GM23248 (cell line): ENCODE measurements at regions not wholly inside any gene's neighbourhood (a gene's known extent, or its start where the extent isn't known, plus 50 kb on each side); places are given as distances from the start of the nearest gene placed in this dataset.

ENCODE experiments used
- DNase-seq: peaks from one replicate; pipeline ENCODE4 v3.0.0-alpha.2; 2015
- H2AFZ ChIP-seq: fragments of 200-600 bp; sonication (generic); 2 replicates; pipeline ENCODE4 v1.6.1; 2016; ENCODE audit warnings: antibody characterized with exemption
- H3F3A ChIP-seq: fragments of 200-600 bp; sonication (generic); 2 replicates; pipeline ENCODE4 v1.6.1; 2016; ENCODE audit warnings: mild to moderate bottlenecking, antibody characterized with exemption, mixed run types; ENCODE audit not compliant: insufficient read depth
- H3K27ac ChIP-seq: fragments of 200-600 bp; sonication (generic); 2 replicates; pipeline ENCODE4 v1.5.1; 2016; ENCODE audit warnings: mild to moderate bottlenecking
- H3K27me3 ChIP-seq: fragments of 200-600 bp; sonication (generic); replicated peaks from 2 replicates; pipeline ENCODE4 v1.6.1; 2016; ENCODE audit warnings: mild to moderate bottlenecking; ENCODE audit not compliant: insufficient read depth
- H3K36me3 ChIP-seq: fragments of 200-600 bp; sonication (generic); 2 replicates; pipeline ENCODE4 v1.6.1; 2016; ENCODE audit warnings: low read depth, mild to moderate bottlenecking
- H3K4me1 ChIP-seq: fragments of 200-600 bp; sonication (generic); 2 replicates; pipeline ENCODE4 v1.6.1; 2016; ENCODE audit warnings: mild to moderate bottlenecking; ENCODE audit not compliant: insufficient read depth
- H3K4me2 ChIP-seq: fragments of 200-600 bp; sonication (generic); one replicate; pipeline ENCODE4 v1.6.1; 2016; ENCODE audit warnings: mild to moderate bottlenecking; ENCODE audit not compliant: unreplicated experiment
- H3K4me3 ChIP-seq: fragments of 200-600 bp; sonication (generic); 2 replicates; pipeline ENCODE4 v1.5.1; 2016; ENCODE audit warnings: mild to moderate bottlenecking
- H3K79me2 ChIP-seq: fragments of 200-600 bp; sonication (generic); 2 replicates; pipeline ENCODE4 v1.6.1; 2016; ENCODE audit warnings: mild to moderate bottlenecking; ENCODE audit not compliant: insufficient read depth
- H3K9ac ChIP-seq: fragments of 200-600 bp; sonication (generic); 2 replicates; pipeline ENCODE4 v1.6.1; 2016; ENCODE audit warnings: mild to moderate bottlenecking
- H3K9me2 ChIP-seq: fragments of 200-600 bp; sonication (generic); 2 replicates; pipeline ENCODE4 v1.6.1; 2016; ENCODE audit warnings: mixed run types, mild to moderate bottlenecking, moderate library complexity; ENCODE audit not compliant: insufficient read depth
- H3K9me3 ChIP-seq: fragments of 200-600 bp; sonication (generic); one replicate; pipeline ENCODE4 v1.6.1; 2017; ENCODE audit warnings: low read depth
- H4K20me1 ChIP-seq: fragments of 200-600 bp; sonication (generic); 2 replicates; pipeline ENCODE4 v1.6.0; 2016; ENCODE audit not compliant: insufficient read depth
- EZH2 ChIP-seq: fragments of 200-600 bp; sonication (generic); IDR thresholded peaks from 2 replicates; pipeline ENCODE4 v1.6.1; 2018; ENCODE audit warnings: antibody characterized with exemption, mild to moderate bottlenecking; ENCODE audit not compliant: insufficient read depth, poor library complexity, severe bottlenecking
- EZH2phosphoT487 ChIP-seq: fragments of 200-600 bp; sonication (generic); IDR thresholded peaks from 2 replicates; pipeline ENCODE4 v1.6.1; 2018; ENCODE audit warnings: antibody characterized with exemption, moderate library complexity, mild to moderate bottlenecking, low read depth; ENCODE audit not compliant: insufficient read depth
- WGBS, 2 experiments: methylation state at CpG; one replicate each; pipeline ENCODE4 v1.1.6; 2015 to 2017; ENCODE audit warnings: low lambda C conversion rate in 2 of 2, low coverage in 1 of 2; ENCODE audit errors: missing lambda C conversion rate in 2 of 2; 5-methylcytosine and 5-hydroxymethylcytosine counted together
- in situ Hi-C: fragments of 300-500 bp; cut with MboI; formaldehyde crosslinking; loops from 2 replicates; pipeline ENCODE4 v1.15.0; 2020

DNA sequence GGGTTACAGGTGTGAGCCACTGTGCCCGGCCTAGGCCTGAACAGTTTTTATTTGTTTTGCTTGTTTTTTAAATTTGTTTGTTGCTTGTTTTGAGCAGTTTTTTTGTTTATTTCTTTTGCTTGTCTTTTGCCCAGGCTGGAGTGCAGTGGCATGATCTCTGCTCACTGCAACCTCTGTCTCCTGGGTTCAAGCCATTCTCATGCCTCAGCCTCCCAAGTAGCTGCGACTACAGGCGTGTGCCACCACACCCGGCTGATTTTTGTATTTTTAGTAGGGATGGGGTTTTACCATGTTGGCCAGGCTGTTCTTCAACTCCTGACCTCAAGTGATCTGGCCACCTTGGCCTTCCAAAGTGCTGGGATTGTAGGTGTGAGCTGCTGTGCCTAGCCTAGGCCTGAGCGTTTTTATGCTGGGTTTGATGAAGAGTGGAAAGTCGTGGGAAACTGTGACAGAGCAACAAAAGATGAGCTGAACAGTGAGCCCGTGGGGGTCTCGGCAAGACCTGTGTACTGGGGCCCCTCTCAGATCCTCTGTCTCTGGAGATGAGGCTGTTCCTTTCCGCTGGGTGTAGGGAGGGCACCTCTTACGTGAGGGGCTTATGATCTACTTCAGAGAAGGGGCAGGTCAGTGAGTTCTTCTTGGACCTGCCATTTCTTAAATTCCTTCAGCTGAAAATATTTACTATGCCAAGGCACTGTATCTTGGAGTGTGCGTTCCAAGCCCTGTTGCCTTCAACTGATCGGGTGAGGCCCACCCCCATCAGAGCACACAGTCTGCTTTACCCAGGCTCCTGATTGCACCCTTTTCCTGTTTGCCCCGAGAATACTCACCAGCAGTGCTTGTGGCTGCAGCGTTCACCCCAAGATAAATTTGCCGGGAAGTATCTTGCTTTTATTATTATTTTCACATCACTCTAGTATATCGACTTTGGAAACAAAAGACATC lies 322.1 kb downstream of the SEC14L1 start:
- Histone ChIP-seq H3K27me3 (no peaks in the 10 kb centered on the region), H3K4me1 (peaks cover 19% of the 10 kb centered on the region), H3K4me2 (no peak overlapping the region), H3K9ac (no peak overlapping the region), H3F3A (peaks cover 11% of the 10 kb centered on the region; the same call in 1 of the 2 replicates), H3K9me3 (no peaks in the 10 kb centered on the region), H3K4me3 (no peak overlapping the region), H3K27ac (no peak overlapping the region), H4K20me1 (peaks cover 16% of the 10 kb centered on the region; the same call in 1 of the 2 replicates), H3K9me2 (no peaks in the 10 kb centered on the region), H3K36me3 (no peaks in the 10 kb centered on the region), H3K79me2 (peaks cover 100% of the 10 kb centered on the region), H2AFZ (no peak overlapping the region)
- in situ Hi-C loops = no loop called here
- 89 to 90% methylated on average over 16 of the region's 16 CpGs for WGBS, 2 experiments
- TF ChIP-seq EZH2phosphoT487 (no peak), EZH2 (no peak)
- no peak for DNase-seq

DNA sequence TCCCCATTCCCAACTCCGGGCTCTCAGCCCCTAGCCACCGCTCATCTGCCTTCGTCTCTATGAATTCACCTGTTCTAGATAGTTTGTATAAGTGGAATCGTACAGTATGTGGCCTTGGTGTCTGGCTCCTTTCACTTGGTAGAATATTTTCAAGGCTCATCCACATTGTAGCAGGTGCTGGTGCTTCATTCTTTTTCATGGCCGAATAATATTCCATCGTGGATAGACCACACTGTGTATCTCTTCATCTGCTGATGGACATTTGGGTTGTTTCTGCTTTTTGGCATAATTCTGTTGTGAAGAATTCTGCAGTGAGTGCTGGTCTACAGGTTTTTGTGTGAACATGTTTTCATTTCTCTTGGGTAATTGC lies 324.2 kb downstream of the SEC14L1 start:
- H3K27me3 ChIP-seq = no peaks in the 10 kb centered on the region
- H3F3A ChIP-seq = peaks cover 11% of the 10 kb centered on the region; the same call in 1 of the 2 replicates
- no peak overlapping the region for H2AFZ ChIP-seq
- no peaks in the 10 kb centered on the region for H3K9me2 ChIP-seq
- WGBS, 2 experiments = 94 to 100% methylated on average over 6 of the region's 6 CpGs
- H3K4me2 ChIP-seq = no peak overlapping the region
- H3K9ac ChIP-seq = 0 out of 2 replicates have a peak overlapping the region, but pooled peaks have one; percentile 46
- in situ Hi-C loops = no loop called here
- H3K36me3 ChIP-seq = no peaks in the 10 kb centered on the region
- peaks cover 100% of the 10 kb centered on the region for H3K79me2 ChIP-seq
- H3K27ac ChIP-seq = no peak overlapping the region
- no peak for DNase-seq
- peaks cover 19% of the 10 kb centered on the region for H3K4me1 ChIP-seq
- no peak overlapping the region for H3K4me3 ChIP-seq
- H4K20me1 ChIP-seq = peaks cover 19% of the 10 kb centered on the region; the same call in 1 of the 2 replicates
- no peak for TF ChIP-seq EZH2
- no peak for TF ChIP-seq EZH2phosphoT487
- H3K9me3 ChIP-seq = no peaks in the 10 kb centered on the region

DNA sequence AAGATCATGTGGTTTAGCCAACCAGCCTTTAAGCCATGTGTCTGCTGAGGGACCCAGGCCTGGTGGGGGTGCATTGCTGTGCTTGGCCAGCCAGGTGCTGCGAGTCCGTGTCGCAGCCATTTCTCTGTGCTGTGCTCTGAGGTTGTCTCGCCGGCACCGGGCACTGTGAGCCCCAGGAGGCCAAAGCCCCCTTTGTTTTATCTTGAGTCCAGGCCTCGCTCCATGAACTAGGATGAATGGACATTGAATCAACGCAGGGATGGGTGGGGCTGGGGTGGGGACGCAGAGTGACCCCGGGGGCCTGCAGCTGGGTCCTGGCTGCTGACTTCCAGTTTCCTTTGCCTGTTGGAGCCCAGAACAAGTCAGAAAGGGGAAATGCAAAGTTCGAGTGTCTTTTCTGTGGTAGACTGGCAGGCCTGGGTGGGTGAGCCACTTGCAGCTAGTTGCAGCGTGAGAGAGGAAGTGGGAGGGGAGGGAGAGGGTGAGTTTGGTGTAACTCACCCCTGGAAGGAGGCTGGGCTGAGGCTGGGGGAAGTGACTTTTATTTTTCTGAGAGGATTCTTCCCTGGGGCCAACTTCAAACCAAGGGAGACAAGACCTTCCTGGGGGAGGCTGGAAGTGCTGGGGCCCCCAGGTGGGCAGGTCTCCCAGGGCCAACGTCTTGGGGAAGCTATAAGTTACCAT lies 324.7 kb downstream of the SEC14L1 start:
- H3K27ac ChIP-seq = peak overlapping the region; percentile 41
- in situ Hi-C loops = no loop called here
- no peaks in the 10 kb centered on the region for H3K36me3 ChIP-seq
- 55% methylated on average over 13 of the region's 13 CpGs for WGBS, 2 experiments
- H3F3A ChIP-seq = peaks cover 11% of the 10 kb centered on the region; the same call in 1 of the 2 replicates
- peaks cover 100% of the 10 kb centered on the region for H3K79me2 ChIP-seq
- TF ChIP-seq EZH2phosphoT487 (no peak), EZH2 (no peak)
- H3K4me2 ChIP-seq = peak overlapping the region; percentile 6
- no peak overlapping the region for H2AFZ ChIP-seq
- peak; percentile 79 for DNase-seq
- no peaks in the 10 kb centered on the region for H3K27me3 ChIP-seq
- peaks cover 24% of the 10 kb centered on the region for H4K20me1 ChIP-seq
- no peak overlapping the region for H3K4me3 ChIP-seq
- H3K9me2 ChIP-seq = no peaks in the 10 kb centered on the region
- no peaks in the 10 kb centered on the region for H3K9me3 ChIP-seq
- peak overlapping the region; percentile 46 for H3K9ac ChIP-seq
- H3K4me1 ChIP-seq = peaks cover 20% of the 10 kb centered on the region

DNA sequence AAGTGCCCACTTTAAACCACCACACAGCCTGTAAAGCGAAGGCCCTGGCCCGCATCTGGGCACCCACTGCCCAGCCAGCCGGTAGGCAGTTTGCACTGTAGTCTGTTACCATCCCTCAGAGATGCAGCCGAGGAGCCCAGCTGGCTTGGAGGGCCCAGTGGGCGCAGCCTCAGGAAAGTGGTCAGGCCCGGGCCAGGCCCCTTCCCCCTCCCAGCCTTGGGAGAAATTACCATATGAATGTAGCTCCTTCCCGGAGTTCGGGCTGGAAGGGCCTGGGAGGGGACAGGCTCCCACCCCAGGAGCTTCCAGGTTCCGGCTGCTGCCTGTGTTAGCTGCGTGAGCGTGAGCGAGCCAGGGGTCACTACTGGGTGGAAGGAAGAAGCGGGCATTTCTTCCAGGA lies 325.4 kb downstream of the SEC14L1 start:
- no peak overlapping the region for H3K4me3 ChIP-seq
- H2AFZ ChIP-seq = no peak overlapping the region
- no peaks in the 10 kb centered on the region for H3K36me3 ChIP-seq
- H3K9me2 ChIP-seq = no peaks in the 10 kb centered on the region
- no peaks in the 10 kb centered on the region for H3K9me3 ChIP-seq
- in situ Hi-C loops = no loop called here
- TF ChIP-seq EZH2phosphoT487 (no peak), EZH2 (no peak)
- WGBS, 2 experiments = 83 to 89% methylated on average over 12 to 13 of the region's 13 CpGs
- peak overlapping the region; percentile 6 for H3K4me2 ChIP-seq
- peaks cover 31% of the 10 kb centered on the region for H4K20me1 ChIP-seq
- H3K27me3 ChIP-seq = no peaks in the 10 kb centered on the region
- peak overlapping the region; percentile 41 for H3K27ac ChIP-seq
- H3F3A ChIP-seq = peaks cover 11% of the 10 kb centered on the region; the same call in 1 of the 2 replicates
- H3K4me1 ChIP-seq = peaks cover 26% of the 10 kb centered on the region
- H3K79me2 ChIP-seq = peaks cover 100% of the 10 kb centered on the region
- H3K9ac ChIP-seq = peak overlapping the region; percentile 46
- no peak for DNase-seq
